Peyer's patch (tissue), 4 donors: ENCODE measurements at regions not wholly inside any gene's neighbourhood (a gene's known extent, or its start where the extent isn't known, plus 50 kb on each side); places are given as distances from the start of the nearest gene placed in this dataset.
"Not testable (repeated sequence)": the region's sequence is repeated elsewhere in the genome, so short reads cannot be mapped to it uniquely, and the experiment has no call there.

Experiments used
- DNase-seq, 3 donors: peaks; one replicate each; pipeline ENCODE4 v3.0.0-alpha.2; 2017 to 2019
- H3K27ac ChIP-seq, 4 donors: fragments of 200-600 bp; sonication (generic); one replicate each; pipeline ENCODE4 v1.5.1; 2016 to 2019
- H3K27me3 ChIP-seq, 2 donors: fragments of 200-600 bp; sonication (generic); one replicate each; pipeline ENCODE4 v1.5.1; 2019
- H3K36me3 ChIP-seq, 3 donors: fragments of 200-600 bp; sonication (generic); one replicate each; pipeline ENCODE4 v1.5.1; 2016 to 2019
- H3K4me1 ChIP-seq, 4 donors: fragments of 200-600 bp; sonication (generic); one replicate each; pipeline ENCODE4 v1.5.1; 2016 to 2019
- H3K4me3 ChIP-seq, 4 donors: fragments of 200-600 bp; sonication (generic); 1 replicate in 3 of 4; 2 replicates in 1 of 4; pipeline ENCODE4 v1.5.1; 2016 to 2019; ENCODE audit warnings: mild to moderate bottlenecking in 1 of 4
- H3K9me3 ChIP-seq, 4 donors: fragments of 200-600 bp; sonication (generic); one replicate each; pipeline ENCODE4 v1.5.1; 2016 to 2019; ENCODE audit warnings: mild to moderate bottlenecking in 1 of 4
- CTCF ChIP-seq, 6 experiments: fragments of 450-650 bp in 4 of 6; fragments of 200-600 bp in 2 of 6; sonication (generic) in 1 of 6; IDR thresholded peaks; one replicate each; pipeline ENCODE4 v1.5.1; 2017 to 2019; ENCODE audit warnings: antibody characterized with exemption in 6 of 6, mild to moderate bottlenecking in 3 of 6, moderate library complexity in 1 of 6
- POLR2A ChIP-seq, 2 donors: fragments of 450-650 bp; IDR thresholded peaks; one replicate each; pipeline ENCODE4 v1.5.1; 2017; ENCODE audit warnings: antibody characterized with exemption in 2 of 2, mild to moderate bottlenecking in 2 of 2, moderate library complexity in 2 of 2

- Histone ChIP-seq H3K27ac (peak overlapping the region; percentile 31 to 73 (median 66)), H3K9me3 (no peaks in the 10 kb centered on the region), H3K4me1 (no peaks in the 10 kb centered on the region), H3K27me3 (no peaks in the 10 kb centered on the region), H3K36me3 (no peaks in the 10 kb centered on the region), H3K4me3 (no peak overlapping the region)
- DNase-seq: no peak
- TF ChIP-seq POLR2A (IDR thresholded peaks at IDR 0.05) (no peak), CTCF (IDR thresholded peaks at IDR 0.05) (no peak)
Observed at GRCh38 chr6:149140910-149141290, 176.6 kb upstream of the TAB2 start.

- H3K27ac ChIP-seq: no peak overlapping the region
- no peaks in the 10 kb centered on the region for H3K4me1 ChIP-seq
- no peaks in the 10 kb centered on the region for H3K27me3 ChIP-seq
- no peak overlapping the region for H3K4me3 ChIP-seq
- no peaks in the 10 kb centered on the region for H3K36me3 ChIP-seq
- no peaks in the 10 kb centered on the region for H3K9me3 ChIP-seq
- no peak for DNase-seq
- TF ChIP-seq CTCF (IDR thresholded peaks at IDR 0.05) (no peak), POLR2A (IDR thresholded peaks at IDR 0.05) (no peak)
Observed at GRCh38 chr6:149142924-149143429, 174.5 kb upstream of the TAB2 start.

- not testable (repeated sequence) for H3K4me1 ChIP-seq, H3K27me3 ChIP-seq, H3K9me3 ChIP-seq, H3K27ac ChIP-seq, DNase-seq, H3K4me3 ChIP-seq, H3K36me3 ChIP-seq
Observed at GRCh38 chr6:149145800-149146199, 171.7 kb upstream of the TAB2 start.

GRCh38 chr6:149147195-149147594 is 170.3 kb upstream of the TAB2 start:
- TF ChIP-seq CTCF (IDR thresholded peaks at IDR 0.05) (no peak), POLR2A (IDR thresholded peaks at IDR 0.05) (no peak)
- no peaks in the 10 kb centered on the region for H3K27me3 ChIP-seq
- H3K27ac ChIP-seq: no peak overlapping the region
- no peak overlapping the region for H3K4me3 ChIP-seq
- no peaks in the 10 kb centered on the region for H3K36me3 ChIP-seq
- H3K9me3 ChIP-seq: no peaks in the 10 kb centered on the region
- DNase-seq: no peak
- peaks cover 0 to 3% (median 0%) of the 10 kb centered on the region in 4 donors for H3K4me1 ChIP-seq

GRCh38 chr6:149147938-149148718 is 169.4 kb upstream of the TAB2 start:
- no peaks in the 10 kb centered on the region for H3K9me3 ChIP-seq
- H3K27me3 ChIP-seq: no peaks in the 10 kb centered on the region
- H3K27ac ChIP-seq: peak overlapping the region in 3 of 4 donors; percentile 29 to 42 (median 36)
- no peak overlapping the region for H3K4me3 ChIP-seq
- no peaks in the 10 kb centered on the region for H3K36me3 ChIP-seq
- H3K4me1 ChIP-seq: peaks cover 0 to 3% (median 0%) of the 10 kb centered on the region in 4 donors
- TF ChIP-seq POLR2A (IDR thresholded peaks at IDR 0.05) (no peak), CTCF (IDR thresholded peaks at IDR 0.05) (no peak)
- DNase-seq: no peak

GRCh38 chr6:149149653-149150052 is 167.9 kb upstream of the TAB2 start:
- no peaks in the 10 kb centered on the region for H3K27me3 ChIP-seq
- peaks cover 0 to 3% (median 0%) of the 10 kb centered on the region in 4 donors for H3K4me1 ChIP-seq
- H3K4me3 ChIP-seq: no peak overlapping the region
- no peak for DNase-seq
- no peak for TF ChIP-seq CTCF (IDR thresholded peaks at IDR 0.05)
- TF ChIP-seq POLR2A (IDR thresholded peaks at IDR 0.05): no peak
- no peaks in the 10 kb centered on the region for H3K36me3 ChIP-seq
- no peaks in the 10 kb centered on the region for H3K9me3 ChIP-seq
- H3K27ac ChIP-seq: no peak overlapping the region
